Suprapubic skin (tissue), 3 donors: ENCODE measurements at regions not wholly inside any gene's neighbourhood (a gene's known extent, or its start where the extent isn't known, plus 50 kb on each side); places are given as distances from the start of the nearest gene placed in this dataset.

Experiments used
- POLR2A ChIP-seq, 2 donors: fragments of 450-650 bp; IDR thresholded peaks; one replicate each; pipeline ENCODE4 v1.6.1; 2017; ENCODE audit warnings: antibody characterized with exemption in 2 of 2, mild to moderate bottlenecking in 2 of 2, moderate library complexity in 2 of 2
- TF ChIP-seq, protein P1 (sequence below), 2 donors: fragments of 200-600 bp in 1 of 2; fragments of 450-650 bp in 1 of 2; sonication (generic) in 1 of 2; IDR thresholded peaks; one replicate each; pipeline ENCODE4 v1.5.1; 2016 to 2019; ENCODE audit warnings: antibody characterized with exemption in 2 of 2, mild to moderate bottlenecking in 1 of 2, moderate library complexity in 1 of 2

DNA sequence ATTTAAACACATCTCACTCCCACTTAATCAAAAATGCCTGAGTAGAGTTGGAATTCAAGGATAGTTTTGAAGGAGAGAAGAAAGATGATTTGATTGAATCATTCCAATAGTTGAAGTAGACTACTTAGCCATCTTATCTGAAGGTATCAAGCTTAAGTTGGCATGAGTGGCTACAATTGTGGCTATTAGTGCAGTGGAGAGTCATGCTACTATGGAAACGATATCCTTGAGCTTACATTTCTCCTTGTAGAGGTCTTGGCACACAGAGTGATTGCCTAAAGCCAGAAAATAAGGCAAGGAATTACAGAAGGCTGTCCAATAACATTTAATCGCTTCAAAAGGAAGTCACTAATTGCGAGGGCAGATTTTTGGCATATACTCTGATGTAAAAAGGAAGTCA, 1022.7 kb downstream of the IGSF11 start:
- TF ChIP-seq, protein P1, sequence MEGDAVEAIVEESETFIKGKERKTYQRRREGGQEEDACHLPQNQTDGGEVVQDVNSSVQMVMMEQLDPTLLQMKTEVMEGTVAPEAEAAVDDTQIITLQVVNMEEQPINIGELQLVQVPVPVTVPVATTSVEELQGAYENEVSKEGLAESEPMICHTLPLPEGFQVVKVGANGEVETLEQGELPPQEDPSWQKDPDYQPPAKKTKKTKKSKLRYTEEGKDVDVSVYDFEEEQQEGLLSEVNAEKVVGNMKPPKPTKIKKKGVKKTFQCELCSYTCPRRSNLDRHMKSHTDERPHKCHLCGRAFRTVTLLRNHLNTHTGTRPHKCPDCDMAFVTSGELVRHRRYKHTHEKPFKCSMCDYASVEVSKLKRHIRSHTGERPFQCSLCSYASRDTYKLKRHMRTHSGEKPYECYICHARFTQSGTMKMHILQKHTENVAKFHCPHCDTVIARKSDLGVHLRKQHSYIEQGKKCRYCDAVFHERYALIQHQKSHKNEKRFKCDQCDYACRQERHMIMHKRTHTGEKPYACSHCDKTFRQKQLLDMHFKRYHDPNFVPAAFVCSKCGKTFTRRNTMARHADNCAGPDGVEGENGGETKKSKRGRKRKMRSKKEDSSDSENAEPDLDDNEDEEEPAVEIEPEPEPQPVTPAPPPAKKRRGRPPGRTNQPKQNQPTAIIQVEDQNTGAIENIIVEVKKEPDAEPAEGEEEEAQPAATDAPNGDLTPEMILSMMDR (IDR thresholded peaks at IDR 0.05) = no peak
- TF ChIP-seq POLR2A (IDR thresholded peaks at IDR 0.05) = no peak
